ENCODE measurements at regions not wholly inside any gene's neighbourhood (a gene's known extent, or its start where the extent isn't known, plus 50 kb on each side); places are given as distances from the start of the nearest gene placed in this dataset.
"Not testable (repeated sequence)": the region's sequence is repeated elsewhere in the genome, so short reads cannot be mapped to it uniquely, and the experiment has no call there.

DNA sequence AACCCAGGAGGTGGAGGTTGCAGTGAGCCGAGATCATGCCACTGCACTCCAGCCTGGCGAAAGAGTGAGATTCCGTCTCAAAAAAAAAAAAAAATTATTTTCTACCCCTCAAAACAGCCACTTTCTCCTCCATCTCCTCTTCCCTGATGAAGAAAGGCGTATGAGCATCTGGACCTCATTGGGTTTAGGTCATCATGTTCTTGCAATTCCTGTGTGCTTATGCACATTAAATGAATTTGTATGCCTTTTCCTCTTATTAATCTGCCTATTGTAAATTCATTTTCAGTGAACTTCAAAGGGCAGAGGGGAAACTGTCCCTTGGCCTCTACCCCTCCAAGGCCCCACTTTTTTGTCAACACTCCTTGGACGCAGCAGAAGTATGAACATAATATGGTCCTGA lies 117.8 kb downstream of the RPLP1 start:
- Histone ChIP-seq H3K9me3 (no peaks in the 10 kb centered on the region), H3K27ac (no peak overlapping the region), H3K4me3 (no peak overlapping the region), H3K36me3 (no peaks in the 10 kb centered on the region), H3K27me3 (replicated peaks; ENCODE audit: insufficient read depth) (no peaks in the 10 kb centered on the region), H3K4me1 (ENCODE audit: control insufficient read depth in 1 of 2, low read depth in 2 of 2) (peaks cover 5 to 17% of the 10 kb centered on the region in 2 donors)
- DNase-seq (ENCODE audit: low spot score): no peak
- no peak for ATAC-seq (ENCODE audit: insufficient number of reproducible peaks, low FRiP score, low read depth)
- TF ChIP-seq, protein P1, sequence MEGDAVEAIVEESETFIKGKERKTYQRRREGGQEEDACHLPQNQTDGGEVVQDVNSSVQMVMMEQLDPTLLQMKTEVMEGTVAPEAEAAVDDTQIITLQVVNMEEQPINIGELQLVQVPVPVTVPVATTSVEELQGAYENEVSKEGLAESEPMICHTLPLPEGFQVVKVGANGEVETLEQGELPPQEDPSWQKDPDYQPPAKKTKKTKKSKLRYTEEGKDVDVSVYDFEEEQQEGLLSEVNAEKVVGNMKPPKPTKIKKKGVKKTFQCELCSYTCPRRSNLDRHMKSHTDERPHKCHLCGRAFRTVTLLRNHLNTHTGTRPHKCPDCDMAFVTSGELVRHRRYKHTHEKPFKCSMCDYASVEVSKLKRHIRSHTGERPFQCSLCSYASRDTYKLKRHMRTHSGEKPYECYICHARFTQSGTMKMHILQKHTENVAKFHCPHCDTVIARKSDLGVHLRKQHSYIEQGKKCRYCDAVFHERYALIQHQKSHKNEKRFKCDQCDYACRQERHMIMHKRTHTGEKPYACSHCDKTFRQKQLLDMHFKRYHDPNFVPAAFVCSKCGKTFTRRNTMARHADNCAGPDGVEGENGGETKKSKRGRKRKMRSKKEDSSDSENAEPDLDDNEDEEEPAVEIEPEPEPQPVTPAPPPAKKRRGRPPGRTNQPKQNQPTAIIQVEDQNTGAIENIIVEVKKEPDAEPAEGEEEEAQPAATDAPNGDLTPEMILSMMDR (IDR thresholded peaks at IDR 0.05): no peak

GRCh38 chr15:69570997-69571396 lies 118.4 kb downstream of the RPLP1 start:
- Histone ChIP-seq H3K9me3 (no peaks in the 10 kb centered on the region), H3K4me1 (ENCODE audit: control insufficient read depth in 1 of 2, low read depth in 2 of 2) (peaks cover 5 to 17% of the 10 kb centered on the region in 2 donors), H3K27me3 (replicated peaks; ENCODE audit: insufficient read depth) (no peaks in the 10 kb centered on the region), H3K36me3 (no peaks in the 10 kb centered on the region), H3K4me3 (no peak overlapping the region), H3K27ac (no peak overlapping the region)
- DNase-seq (ENCODE audit: low spot score) (no peak), ATAC-seq (ENCODE audit: insufficient number of reproducible peaks, low FRiP score, low read depth) (no peak)
- TF ChIP-seq, protein P1 (IDR thresholded peaks at IDR 0.05): no peak

GRCh38 chr15:69573278-69573677 lies 120.7 kb downstream of the RPLP1 start:
- H3K9me3 ChIP-seq; ATAC-seq (ENCODE audit: insufficient number of reproducible peaks, low FRiP score, low read depth); H3K27ac ChIP-seq; DNase-seq (ENCODE audit: low spot score); H3K4me3 ChIP-seq; H3K27me3 ChIP-seq (replicated peaks; ENCODE audit: insufficient read depth); H3K4me1 ChIP-seq (ENCODE audit: control insufficient read depth in 1 of 2, low read depth in 2 of 2); H3K36me3 ChIP-seq: not testable (repeated sequence)

GRCh38 chr15:69573815-69574475 lies 121.3 kb downstream of the RPLP1 start:
- Histone ChIP-seq H3K27me3 (replicated peaks; ENCODE audit: insufficient read depth) (no peaks in the 10 kb centered on the region), H3K9me3 (no peaks in the 10 kb centered on the region), H3K27ac (no peak overlapping the region), H3K4me1 (ENCODE audit: control insufficient read depth in 1 of 2, low read depth in 2 of 2) (peaks cover 3 to 9% of the 10 kb centered on the region in 2 donors), H3K4me3 (no peak overlapping the region), H3K36me3 (no peaks in the 10 kb centered on the region)
- DNase-seq (ENCODE audit: low spot score) (no peak), ATAC-seq (ENCODE audit: insufficient number of reproducible peaks, low FRiP score, low read depth) (no peak)
- TF ChIP-seq, protein P1 (IDR thresholded peaks at IDR 0.05): no peak

GRCh38 chr15:69574506-69574905 lies 121.9 kb downstream of the RPLP1 start:
- peaks cover 6 to 12% of the 10 kb centered on the region in 2 donors for H3K4me1 ChIP-seq (ENCODE audit: control insufficient read depth in 1 of 2, low read depth in 2 of 2)

More at GRCh38 chr15:69574506-69574905, 121.9 kb downstream of the RPLP1 start:
- no peaks in the 10 kb centered on the region for H3K9me3 ChIP-seq
- no peak for DNase-seq (ENCODE audit: low spot score)
- TF ChIP-seq, protein P1 (IDR thresholded peaks at IDR 0.05): no peak
- H3K27me3 ChIP-seq (replicated peaks; ENCODE audit: insufficient read depth): no peaks in the 10 kb centered on the region
- H3K4me3 ChIP-seq: no peak overlapping the region
- no peaks in the 10 kb centered on the region for H3K36me3 ChIP-seq
- ATAC-seq (ENCODE audit: insufficient number of reproducible peaks, low FRiP score, low read depth): no peak
- no peak overlapping the region for H3K27ac ChIP-seq
